Motor neuron (in vitro differentiated cells): ENCODE measurements at regions not wholly inside any gene's neighbourhood (a gene's known extent, or its start where the extent isn't known, plus 50 kb on each side); places are given as distances from the start of the nearest gene placed in this dataset.
"Not testable (repeated sequence)": the region's sequence is repeated elsewhere in the genome, so short reads cannot be mapped to it uniquely, and the experiment has no call there.

ENCODE experiments used
- ATAC-seq, 8 experiments: fragments of 200-7000 bp; cut with Tn5 transposase; replicated peaks in 6 of 8; 2 replicates each; pipeline ENCODE4 v1.8.0; 2021; ENCODE audit warnings: mild to moderate bottlenecking in 8 of 8, moderate library complexity in 8 of 8
- H3K27ac ChIP-seq, 2 donors: fragments of 250-450 bp; sonication (Bioruptor Pico); 2 replicates each; pipeline ENCODE4 v1.9.0; 2021; ENCODE audit warnings: antibody characterized with exemption in 2 of 2, mild to moderate bottlenecking in 2 of 2, moderate library complexity in 1 of 2
- H3K4me1 ChIP-seq, 2 donors: fragments of 250-450 bp; sonication (Bioruptor Pico); replicated peaks in 1 of 2; 2 replicates each; pipeline ENCODE4 v1.6.1; 2021; ENCODE audit warnings: antibody characterized with exemption in 2 of 2, mild to moderate bottlenecking in 2 of 2, moderate library complexity in 1 of 2
- H3K4me3 ChIP-seq, 5 donors: fragments of 250-450 bp; sonication (Bioruptor Pico); 2 replicates each; pipeline ENCODE4 v1.9.0; 2021; ENCODE audit warnings: antibody characterized with exemption in 5 of 5, mild to moderate bottlenecking in 5 of 5, moderate library complexity in 4 of 5
- WGBS, 10 experiments: fragments of 450-650 bp; shearing (Covaris generic); methylation state at CpG; one replicate each; pipeline ENCODE4 v1.0.0; 2022; 5-methylcytosine and 5-hydroxymethylcytosine counted together
- in situ Hi-C, 9 experiments: fragments of 400-800 bp; cut with MboI; loops; one replicate each; pipeline ENCODE4 v1.15.0; 2021; ENCODE audit warnings: low sequenced_read_pairs in 9 of 9, low pct_unique_long_range_greater_than_20kb in 2 of 9; ENCODE audit not compliant: unreplicated experiment in 9 of 9

- ATAC-seq, result peak in 6 of 8 experiments; percentile 26 to 54 (median 46)
- not testable (repeated sequence) for H3K27ac ChIP-seq
Measured at GRCh38 chr6:167234576-167234975, 56.5 kb upstream of the UNC93A start.

GRCh38 chr6:167235005-167235404, 56.1 kb upstream of the UNC93A start:
- no peak overlapping the region for H3K4me3 ChIP-seq
- ATAC-seq, result peak in 4 of 8 experiments; percentile 20 to 52 (median 41)

More at GRCh38 chr6:167234576-167234975, 56.5 kb upstream of the UNC93A start:
- in situ Hi-C loops, H3K4me3 ChIP-seq: not testable (repeated sequence)
- H3K4me1 ChIP-seq, result peaks cover 44 to 49% of the 10 kb centered on the region in 2 donors
- WGBS, 10 experiments, result 0 to 71% (median 14%) methylated on average over 1 of the region's 6 CpGs; no CpG with 5 or more reads in 5 of the 10 experiments

GRCh38 chr6:167235421-167236238, 55.5 kb upstream of the UNC93A start:
- in situ Hi-C loops, result no loop called here
- no peak overlapping the region for H3K4me3 ChIP-seq
- peaks cover 50 to 51% of the 10 kb centered on the region in 2 donors for H3K4me1 ChIP-seq
- peak overlapping the region in 1 of 2 donors; percentile 35 for H3K27ac ChIP-seq
- WGBS, 10 experiments, result 20 to 95% (median 86%) methylated on average over 1 to 7 of the region's 38 CpGs; no CpG with 5 or more reads in 5 of the 10 experiments
- ATAC-seq, result peak in 3 of 8 experiments; percentile 2 to 13 (median 5)

More at GRCh38 chr6:167235005-167235404, 56.1 kb upstream of the UNC93A start:
- no peak overlapping the region for H3K27ac ChIP-seq
- H3K4me1 ChIP-seq, result peaks cover 47 to 53% of the 10 kb centered on the region in 2 donors
- WGBS, 10 experiments, result 0 to 83% (median 51%) methylated on average over 2 to 5 of the region's 9 CpGs; no CpG with 5 or more reads in 6 of the 10 experiments
- in situ Hi-C loops, result no loop called here

- Histone ChIP-seq H3K4me3 (no peak overlapping the region), H3K27ac (peak overlapping the region in 1 of 2 donors; percentile 35), H3K4me1 (peaks cover 56 to 57% of the 10 kb centered on the region in 2 donors)
- in situ Hi-C loops, result no loop called here
- ATAC-seq, result peak in 4 of 8 experiments; percentile 15 to 61 (median 56)
- 31 to 90% (median 90%) methylated on average over 2 to 5 of the region's 16 CpGs; no CpG with 5 or more reads in 7 of the 10 experiments for WGBS, 10 experiments
Measured at GRCh38 chr6:167236239-167236571, 54.9 kb upstream of the UNC93A start.

GRCh38 chr6:167237438-167238145, 53.5 kb upstream of the UNC93A start:
- in situ Hi-C loops, result no loop called here
- H3K27ac ChIP-seq, result peak overlapping the region in 1 of 2 donors; percentile 58
- ATAC-seq, result no peak

GRCh38 chr6:167238146-167238693, 52.9 kb upstream of the UNC93A start:
- no peak overlapping the region for H3K4me3 ChIP-seq
- WGBS, 10 experiments, result 0 to 67% (median 33%) methylated on average over 1 to 6 of the region's 14 CpGs; no CpG with 5 or more reads in 3 of the 10 experiments
- peaks cover 68 to 71% of the 10 kb centered on the region in 2 donors for H3K4me1 ChIP-seq
- in situ Hi-C loops, result no loop called here
- ATAC-seq, result peak in 5 of 8 experiments; percentile 12 to 30 (median 13)
- H3K27ac ChIP-seq, result peak overlapping the region in 1 of 2 donors; percentile 58

More at GRCh38 chr6:167237438-167238145, 53.5 kb upstream of the UNC93A start:
- 30 to 100% (median 65%) methylated on average over 1 to 7 of the region's 14 CpGs; no CpG with 5 or more reads in 2 of the 10 experiments for WGBS, 10 experiments
- H3K4me3 ChIP-seq, result no peak overlapping the region
- peaks cover 65 to 66% of the 10 kb centered on the region in 2 donors for H3K4me1 ChIP-seq

GRCh38 chr6:167238694-167239467, 52.2 kb upstream of the UNC93A start:
- ATAC-seq, result no peak
- Histone ChIP-seq H3K4me3 (no peak overlapping the region), H3K27ac (peak overlapping the region in 1 of 2 donors; percentile 58), H3K4me1 (peaks cover 63 to 72% of the 10 kb centered on the region in 2 donors)
- in situ Hi-C loops, result no loop called here
- 50 to 100% (median 94%) methylated on average over 1 to 10 of the region's 12 CpGs; no CpG with 5 or more reads in 5 of the 10 experiments for WGBS, 10 experiments

GRCh38 chr6:167239470-167239869, 51.6 kb upstream of the UNC93A start:
- H3K27ac ChIP-seq, H3K4me3 ChIP-seq, ATAC-seq, in situ Hi-C loops: not testable (repeated sequence)
- H3K4me1 ChIP-seq, result peaks cover 67 to 73% of the 10 kb centered on the region in 2 donors
- WGBS, 10 experiments, result 20 to 71% (median 71%) methylated on average over 1 to 2 of the region's 2 CpGs; no CpG with 5 or more reads in 7 of the 10 experiments

GRCh38 chr6:167240034-167240541, 51.0 kb upstream of the UNC93A start:
- H3K27ac ChIP-seq, result peak overlapping the region in 1 of 2 donors; percentile 20
- H3K4me1 ChIP-seq, result peaks cover 69 to 74% of the 10 kb centered on the region in 2 donors
- in situ Hi-C loops, result no loop called here
- 60 to 97% methylated on average over 1 to 5 of the region's 18 CpGs; no CpG with 5 or more reads in 8 of the 10 experiments for WGBS, 10 experiments
- no peak overlapping the region for H3K4me3 ChIP-seq
- ATAC-seq, result peak in 1 of 8 experiments; percentile 19
